ES-I3 (cell line): ENCODE measurements at regions not wholly inside any gene's neighbourhood (a gene's known extent, or its start where the extent isn't known, plus 50 kb on each side); places are given as distances from the start of the nearest gene placed in this dataset.

Experiments used
- H3K36me3 ChIP-seq: 2 replicates; pipeline ENCODE4 v1.6.1; 2013; ENCODE audit warnings: mild to moderate bottlenecking, low read length, control low read depth, moderate library complexity; ENCODE audit not compliant: insufficient read depth
- H3K4me1 ChIP-seq: 2 replicates; pipeline ENCODE4 v1.6.1; 2013; ENCODE audit warnings: mild to moderate bottlenecking, control low read depth, low read length; ENCODE audit not compliant: insufficient read depth
- H3K9ac ChIP-seq: 2 replicates; pipeline ENCODE4 v1.6.1; 2013; ENCODE audit warnings: low read depth, mild to moderate bottlenecking, low read length, moderate library complexity
- H3K9me3 ChIP-seq: 2 replicates; pipeline ENCODE4 v1.6.1; 2013; ENCODE audit warnings: mild to moderate bottlenecking, low read length, moderate library complexity; ENCODE audit not compliant: control insufficient read depth, insufficient read depth

DNA sequence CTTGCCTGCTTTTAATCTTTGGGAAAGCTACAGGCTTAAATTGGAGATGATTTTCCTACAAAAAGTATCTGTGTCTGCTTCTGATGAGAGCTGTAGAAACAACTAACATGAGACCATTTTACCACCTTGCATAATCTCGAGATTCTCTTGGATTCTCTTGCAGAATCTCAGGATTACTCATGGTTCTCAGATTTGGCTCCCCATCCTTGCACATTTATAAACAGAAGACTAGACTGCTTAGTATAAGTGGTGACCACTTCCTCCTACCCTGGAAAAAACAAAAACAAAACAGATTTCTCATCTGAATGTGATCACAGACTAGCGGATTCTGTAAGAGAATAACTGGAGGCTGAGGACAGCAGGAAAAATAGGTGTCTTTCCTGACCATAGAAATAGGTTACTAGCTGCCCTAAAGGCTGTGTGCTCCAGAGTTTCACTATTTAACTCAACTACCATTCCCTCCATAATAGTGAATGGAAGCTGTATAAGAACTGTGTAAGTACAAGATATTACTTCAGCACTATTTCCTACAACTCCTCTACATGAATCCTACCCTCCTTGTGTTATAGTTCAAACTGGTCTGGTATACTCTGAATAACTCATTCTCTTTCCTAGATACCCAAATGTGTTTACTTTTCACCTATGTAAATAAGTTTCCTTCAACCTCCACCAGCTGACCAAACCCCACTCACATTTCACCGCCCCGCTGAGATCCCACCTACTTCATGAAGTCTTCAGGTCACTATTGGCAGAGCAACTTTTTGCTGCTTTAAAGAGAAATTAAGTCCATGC is 122.2 kb upstream of the C2CD4B start:
- Histone ChIP-seq H3K9me3 (no peaks in the 10 kb centered on the region; the same call in 1 of the 2 replicates), H3K9ac (no peak overlapping the region), H3K4me1 (no peaks in the 10 kb centered on the region), H3K36me3 (no peaks in the 10 kb centered on the region)

DNA sequence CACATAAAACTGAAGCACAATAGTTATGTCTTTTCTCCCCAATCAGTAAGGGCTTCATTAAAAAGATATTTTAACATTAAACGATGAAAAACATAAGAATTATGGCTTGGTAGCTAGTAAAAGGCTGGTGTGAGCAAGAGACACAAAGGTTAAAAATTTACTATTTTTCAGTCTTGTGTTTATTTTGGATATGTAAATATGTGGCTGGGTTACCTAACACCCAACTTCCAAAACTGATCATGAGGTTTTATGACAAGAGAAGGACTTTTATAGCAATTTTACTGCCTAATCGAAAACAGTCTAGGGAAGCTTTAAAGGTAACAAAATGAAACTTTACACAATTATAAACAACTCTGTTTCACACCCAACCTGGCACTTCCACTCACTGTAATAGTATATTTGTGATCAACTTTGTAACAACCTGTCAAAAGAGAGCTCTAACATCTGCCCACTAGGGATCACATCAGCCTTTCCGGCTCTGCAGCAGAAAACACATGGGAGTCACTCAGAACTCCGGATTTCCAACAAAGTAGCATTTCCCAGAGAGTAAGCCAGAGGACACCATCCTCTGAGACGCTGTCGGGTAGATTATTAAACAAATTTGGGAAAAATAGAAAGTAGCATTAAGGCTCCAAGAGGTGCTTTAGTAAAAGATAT is 123.4 kb upstream of the C2CD4B start:
- H3K9ac ChIP-seq: no peak overlapping the region
- no peaks in the 10 kb centered on the region; the same call in 1 of the 2 replicates for H3K9me3 ChIP-seq
- H3K36me3 ChIP-seq: no peaks in the 10 kb centered on the region
- no peaks in the 10 kb centered on the region for H3K4me1 ChIP-seq

DNA sequence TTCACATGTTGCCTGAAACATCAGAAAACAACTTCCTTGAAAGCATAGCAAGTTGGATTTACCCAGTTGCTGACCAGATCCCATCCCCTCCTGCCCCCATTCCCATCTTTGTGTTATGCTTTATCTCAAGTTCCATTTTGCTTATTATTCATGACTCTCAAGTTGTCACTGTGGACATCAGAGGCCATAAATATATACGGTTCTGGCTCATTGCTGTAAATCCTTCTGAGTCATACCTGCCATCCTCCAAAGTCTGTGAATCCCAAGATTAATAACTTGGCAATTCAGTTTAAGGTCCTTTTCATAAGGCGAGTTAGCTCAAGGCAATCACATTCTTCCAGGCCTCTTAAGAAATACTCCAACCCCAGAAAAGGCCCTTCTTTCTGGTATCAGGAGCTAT is 126.2 kb upstream of the C2CD4B start:
- no peaks in the 10 kb centered on the region for H3K9me3 ChIP-seq
- H3K4me1 ChIP-seq: peaks cover 10% of the 10 kb centered on the region; the same call in 1 of the 2 replicates
- no peaks in the 10 kb centered on the region for H3K36me3 ChIP-seq
- no peak overlapping the region for H3K9ac ChIP-seq

DNA sequence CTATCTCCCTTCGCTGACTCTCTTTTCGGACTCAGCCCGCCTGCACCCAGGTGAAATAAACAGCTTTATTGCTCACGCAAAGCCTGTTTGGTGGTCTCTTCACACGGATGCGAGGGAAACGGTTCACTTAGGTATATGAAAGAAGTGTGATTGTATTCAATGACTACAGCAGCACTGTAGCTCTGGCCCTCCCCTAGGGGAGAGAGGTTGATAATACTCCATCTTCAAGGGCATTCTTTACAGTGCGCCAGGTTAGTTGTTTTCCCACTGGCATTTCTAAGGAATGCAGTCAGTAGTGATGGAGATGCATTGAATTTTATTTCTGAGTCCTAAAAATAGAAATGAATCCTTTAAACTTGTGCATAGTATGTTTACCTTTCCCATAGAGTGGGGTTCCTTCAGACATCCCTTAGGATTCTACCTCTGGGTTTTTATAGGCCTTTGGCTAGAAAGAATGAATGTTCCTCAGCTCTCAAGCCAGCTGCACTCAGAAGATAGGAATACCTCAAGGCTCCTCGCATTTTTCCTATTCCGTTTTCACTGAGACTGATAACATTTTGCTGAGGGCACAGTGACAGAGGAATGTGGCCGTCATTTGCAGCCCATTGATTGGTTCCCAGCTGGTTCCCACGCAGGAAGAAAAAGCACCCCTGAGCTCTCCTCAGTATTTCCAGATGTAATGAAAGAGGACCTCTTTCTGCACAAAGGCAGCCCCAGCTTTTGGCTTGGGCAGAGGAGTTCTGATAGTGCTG is 131.8 kb upstream of the C2CD4B start:
- H3K4me1 ChIP-seq: peaks cover 24% of the 10 kb centered on the region
- H3K36me3 ChIP-seq: no peaks in the 10 kb centered on the region
- H3K9ac ChIP-seq: no peak overlapping the region; the same call in 1 of the 2 replicates
- H3K9me3 ChIP-seq: no peaks in the 10 kb centered on the region

DNA sequence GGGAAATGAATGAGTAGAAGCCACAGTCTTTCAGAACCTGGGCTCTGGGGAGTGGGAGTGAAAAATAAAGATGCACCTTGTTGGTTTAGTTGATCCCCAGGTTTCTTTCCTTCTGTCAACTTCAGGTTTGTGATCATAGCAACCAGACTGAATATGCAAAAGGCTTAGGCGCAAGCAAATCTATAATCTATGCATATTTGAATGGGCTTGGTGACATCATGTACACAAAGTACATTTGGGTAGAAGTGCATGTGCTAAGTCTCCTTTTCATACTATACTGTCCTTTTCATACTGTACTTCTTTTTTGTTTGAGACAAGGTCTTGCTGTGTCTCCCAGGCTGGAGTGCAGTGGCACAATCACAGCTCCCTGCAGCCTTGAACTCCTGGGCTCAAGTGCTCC is 132.4 kb upstream of the C2CD4B start:
- H3K9ac ChIP-seq: no peak overlapping the region; the same call in 1 of the 2 replicates
- H3K9me3 ChIP-seq: no peaks in the 10 kb centered on the region
- H3K36me3 ChIP-seq: no peaks in the 10 kb centered on the region
- H3K4me1 ChIP-seq: peaks cover 24% of the 10 kb centered on the region

DNA sequence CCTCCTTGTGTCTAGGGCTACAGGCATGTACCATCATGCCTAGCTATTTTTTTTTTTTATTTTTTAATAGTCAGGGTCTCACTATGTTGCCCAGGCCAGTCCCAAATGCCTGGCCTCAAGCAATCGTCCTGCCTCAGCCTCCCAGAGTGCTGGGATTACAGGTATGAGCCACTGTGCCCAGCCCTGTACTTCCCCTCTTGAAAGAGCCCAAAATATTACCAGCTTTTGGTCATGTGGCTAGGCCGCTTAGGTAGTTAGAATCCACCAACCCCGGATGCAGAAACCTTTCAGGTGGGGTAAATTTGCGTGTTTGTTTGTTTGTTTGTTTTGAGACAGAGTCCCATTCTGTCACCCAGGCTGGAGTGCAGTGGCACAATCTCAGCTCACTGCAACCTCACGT is 132.8 kb upstream of the C2CD4B start:
- H3K9ac ChIP-seq: no peak overlapping the region

DNA sequence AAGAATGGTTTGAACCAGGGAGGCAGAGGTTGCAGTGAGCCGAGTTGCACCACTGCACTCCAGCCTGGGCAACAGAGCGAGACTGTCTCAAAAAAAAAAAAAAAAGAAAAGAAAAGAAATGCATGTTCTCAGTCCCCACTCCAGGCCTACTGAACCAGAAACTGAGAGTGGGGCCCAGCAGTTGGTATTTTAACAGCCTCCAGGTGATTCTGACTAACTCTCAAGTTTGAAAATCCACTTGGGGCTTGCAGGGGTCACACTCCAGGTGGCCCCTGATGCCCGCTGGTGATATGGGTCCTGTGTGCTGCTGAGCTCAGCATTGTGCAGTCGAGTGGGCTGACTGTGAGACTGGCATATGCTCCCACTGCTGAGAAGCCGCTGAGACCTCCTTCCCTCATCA is 133.7 kb upstream of the C2CD4B start:
- no peak overlapping the region for H3K9ac ChIP-seq
- no peaks in the 10 kb centered on the region for H3K9me3 ChIP-seq

More for the DNA sequence above, 132.8 kb upstream of the C2CD4B start:
- Histone ChIP-seq H3K4me1 (peaks cover 24% of the 10 kb centered on the region), H3K9me3 (no peaks in the 10 kb centered on the region), H3K36me3 (no peaks in the 10 kb centered on the region)

DNA sequence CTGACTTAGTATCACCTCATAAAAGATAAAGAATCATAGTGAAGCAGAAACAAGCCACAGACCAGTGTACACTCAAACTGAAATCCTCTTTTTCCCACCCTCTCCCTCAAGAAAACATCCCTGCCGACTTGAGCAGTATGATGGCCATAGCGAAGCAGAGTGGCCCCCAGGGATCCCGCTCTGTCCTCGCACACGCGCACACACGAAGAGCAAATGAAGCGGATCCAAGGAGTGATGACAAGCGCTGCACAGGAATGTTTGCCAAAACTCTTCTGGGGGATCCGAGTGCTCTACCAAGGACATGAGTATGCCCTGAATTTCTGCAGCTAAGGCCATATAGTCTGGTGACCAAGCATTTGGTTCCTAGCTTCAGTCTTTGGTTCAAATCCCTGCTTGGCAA is 134.5 kb upstream of the C2CD4B start:
- Histone ChIP-seq H3K9ac (no peak overlapping the region), H3K9me3 (no peaks in the 10 kb centered on the region), H3K36me3 (no peaks in the 10 kb centered on the region), H3K4me1 (peaks cover 24% of the 10 kb centered on the region)

More for the DNA sequence above, 133.7 kb upstream of the C2CD4B start:
- peaks cover 24% of the 10 kb centered on the region for H3K4me1 ChIP-seq
- no peaks in the 10 kb centered on the region for H3K36me3 ChIP-seq

DNA sequence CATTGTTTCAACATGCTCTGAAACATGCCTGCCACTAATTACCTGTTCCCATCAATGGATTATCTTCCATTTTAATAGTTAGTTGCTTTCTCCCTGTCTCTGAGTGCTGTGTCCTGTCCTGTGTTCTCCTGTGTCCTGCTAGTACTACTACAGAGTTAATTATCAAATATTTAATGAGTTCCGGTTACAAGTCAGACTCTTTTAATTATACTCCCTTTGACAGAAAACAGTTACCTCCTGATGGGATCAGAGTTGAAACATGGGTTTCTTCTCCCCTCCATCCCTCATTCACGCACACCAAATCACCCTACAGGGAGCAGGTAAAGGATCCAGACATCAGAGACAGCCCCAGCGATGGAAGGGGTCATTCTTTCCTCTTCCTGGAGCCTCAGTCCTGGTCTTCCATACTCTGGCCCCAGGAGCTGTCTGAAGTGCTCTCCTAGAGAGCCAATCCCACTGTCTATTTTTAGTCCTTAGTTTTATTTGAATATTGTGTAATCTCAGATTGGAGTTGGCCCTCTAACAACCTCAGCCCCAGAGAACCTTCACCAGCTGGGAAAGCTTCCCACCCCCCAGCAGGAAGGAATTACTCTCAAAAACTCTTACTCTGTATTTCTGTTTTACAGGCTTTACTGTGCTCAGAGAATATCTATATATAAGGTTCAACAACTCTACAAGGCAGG is 137.0 kb upstream of the C2CD4B start:
- H3K9ac ChIP-seq: no peak overlapping the region
- no peaks in the 10 kb centered on the region for H3K9me3 ChIP-seq
- H3K36me3 ChIP-seq: no peaks in the 10 kb centered on the region
- peaks cover 11% of the 10 kb centered on the region for H3K4me1 ChIP-seq

DNA sequence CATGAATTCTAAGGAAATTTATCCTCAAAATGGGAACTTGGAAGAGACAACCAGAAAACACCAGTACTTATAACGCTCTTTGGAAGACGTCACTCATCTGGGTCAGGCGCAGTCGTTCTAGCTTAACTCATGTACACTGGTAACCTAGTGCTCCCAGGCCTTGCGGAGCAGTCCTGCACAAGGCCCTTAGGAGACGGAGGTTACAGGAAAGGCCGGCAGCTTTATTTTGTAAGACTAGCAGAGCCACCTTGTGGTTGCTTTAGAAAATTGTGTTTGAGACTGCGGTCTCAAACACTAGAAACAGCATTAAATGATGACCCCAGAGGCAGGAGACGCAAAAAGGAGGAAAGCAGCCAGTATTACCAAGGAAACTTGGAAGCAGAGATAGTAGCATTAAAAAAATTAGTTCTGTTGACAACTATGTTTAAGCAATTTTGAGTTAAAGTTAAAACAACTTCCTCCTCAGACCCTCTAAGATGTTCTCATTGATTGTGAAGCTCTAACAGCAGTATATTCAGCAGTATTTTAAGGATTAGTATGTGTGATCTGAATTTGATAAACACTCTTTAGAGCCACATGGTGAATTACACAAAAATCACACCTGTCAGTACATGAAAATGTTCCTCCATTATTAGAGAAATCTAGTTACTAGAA is 141.9 kb upstream of the C2CD4B start:
- Histone ChIP-seq H3K4me1 (peaks cover 5% of the 10 kb centered on the region; the same call in 1 of the 2 replicates), H3K9me3 (no peaks in the 10 kb centered on the region), H3K9ac (no peak overlapping the region), H3K36me3 (no peaks in the 10 kb centered on the region)

DNA sequence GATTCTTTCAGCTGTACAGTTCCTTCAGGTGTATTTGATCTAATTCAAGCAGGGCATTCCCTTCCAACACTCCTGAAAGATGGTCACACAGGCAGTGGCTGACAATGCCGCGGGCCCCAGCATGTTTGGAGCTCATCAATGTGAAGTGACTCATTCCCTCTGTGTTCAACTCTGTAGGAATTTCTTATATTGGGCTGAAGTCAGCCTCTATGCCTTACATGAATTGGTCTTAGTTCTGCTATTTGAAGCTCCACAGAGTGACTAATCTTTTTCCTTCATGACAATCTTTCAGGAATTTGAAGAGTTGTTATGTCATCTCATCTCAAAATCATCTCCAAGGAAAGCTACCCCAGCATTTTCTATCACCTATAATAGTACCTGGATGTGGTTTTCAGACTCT is 142.5 kb upstream of the C2CD4B start:
- Histone ChIP-seq H3K4me1 (peaks cover 5% of the 10 kb centered on the region; the same call in 1 of the 2 replicates), H3K9me3 (no peaks in the 10 kb centered on the region), H3K9ac (no peak overlapping the region), H3K36me3 (no peaks in the 10 kb centered on the region)

DNA sequence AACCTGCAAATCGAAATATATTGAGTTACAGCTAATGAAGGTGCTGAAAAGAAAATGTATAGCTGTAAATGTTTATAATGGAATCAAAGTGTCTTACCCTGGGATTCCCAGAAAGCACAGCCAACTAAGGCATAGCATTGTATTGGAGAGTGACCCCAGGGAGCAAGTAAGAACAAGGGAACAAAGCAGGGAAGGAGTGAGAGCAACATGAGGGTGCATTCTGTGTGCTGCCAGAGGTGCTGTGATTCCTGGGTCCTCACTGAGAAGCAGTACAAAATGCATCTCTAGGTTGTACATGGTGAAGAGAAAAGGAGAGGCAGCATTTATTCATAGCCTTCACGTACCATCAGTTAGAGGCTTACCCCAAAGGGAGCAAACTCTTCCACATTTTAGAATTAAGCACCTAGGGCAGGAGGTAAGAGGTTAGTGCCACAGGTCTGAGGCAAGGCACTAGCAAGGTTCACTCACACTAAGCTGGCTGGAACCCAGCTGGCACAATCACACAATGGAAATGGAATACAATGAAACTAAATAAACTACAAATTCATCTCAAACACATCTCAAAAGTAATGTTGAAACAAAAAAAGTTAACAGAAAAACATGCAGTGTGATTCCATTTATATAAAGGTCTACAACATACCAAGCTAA is 151.5 kb upstream of the C2CD4B start:
- no peak overlapping the region for H3K9ac ChIP-seq
- H3K9me3 ChIP-seq: no peaks in the 10 kb centered on the region
- no peaks in the 10 kb centered on the region for H3K4me1 ChIP-seq
- H3K36me3 ChIP-seq: no peaks in the 10 kb centered on the region

DNA sequence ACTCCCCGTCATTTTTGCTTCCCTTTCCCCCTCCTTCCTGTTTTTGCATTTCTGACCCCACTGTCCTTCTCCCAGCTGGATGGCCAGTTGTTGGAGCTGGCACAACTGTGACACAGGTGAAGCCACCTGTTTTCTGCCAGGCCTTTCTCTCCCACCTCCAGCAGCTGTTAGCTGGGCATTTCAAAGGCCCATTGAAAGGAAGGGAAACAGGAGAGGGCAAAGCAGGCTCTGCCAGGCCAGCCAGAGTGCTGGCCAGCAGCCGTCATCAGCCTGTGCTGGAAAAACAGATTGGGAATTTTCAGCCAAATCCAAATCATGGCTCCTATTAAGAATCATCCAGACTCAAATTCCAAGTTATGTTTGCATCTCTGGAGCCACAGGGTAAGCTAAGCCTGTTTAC is 155.2 kb upstream of the C2CD4B start:
- Histone ChIP-seq H3K4me1 (no peaks in the 10 kb centered on the region), H3K9me3 (no peaks in the 10 kb centered on the region), H3K36me3 (no peaks in the 10 kb centered on the region), H3K9ac (no peak overlapping the region)
